DMS114 treated with DMSO at 0.1 percent for 48 hours (cell line): ENCODE measurements at regions not wholly inside any gene's neighbourhood (a gene's known extent, or its start where the extent isn't known, plus 50 kb on each side); places are given as distances from the start of the nearest gene placed in this dataset.
A peak's percentile ranks its signal among the peaks of the same experiment; 100 is the strongest.

Source experiments
- DNase-seq: peaks from one replicate; lab custom pipeline; 2025; ENCODE audit not compliant: unreplicated experiment; lab: John Stamatoyannopoulos, UW

- no peak for DNase-seq
These were observed 54.6 kb upstream of the PARM1 start for GRCh38 chr4:74878323-74878722.

- no peak for DNase-seq
These were observed 57.5 kb upstream of the PARM1 start for GRCh38 chr4:74875451-74875850.

GRCh38 chr4:74874753-74875367, 58.1 kb upstream of the PARM1 start:
- DNase-seq: peak; percentile 33

GRCh38 chr4:74873545-74874301, 59.2 kb upstream of the PARM1 start:
- DNase-seq: no peak

- DNase-seq: no peak
These were observed 64.7 kb upstream of the BTC start for GRCh38 chr4:74858921-74859562.

GRCh38 chr4:74855879-74856278, 61.6 kb upstream of the BTC start:
- DNase-seq: no peak

- DNase-seq: no peak
These were observed 54.5 kb upstream of the BTC start for GRCh38 chr4:74848774-74849173.

- DNase-seq: no peak
These were observed 51.5 kb upstream of the BTC start for GRCh38 chr4:74845834-74846233.
